Skeletal muscle cell (primary cell): ENCODE measurements at regions not wholly inside any gene's neighbourhood (a gene's known extent, or its start where the extent isn't known, plus 50 kb on each side); places are given as distances from the start of the nearest gene placed in this dataset.

Experiments used
- DNase-seq: peaks from one replicate; pipeline ENCODE4 v3.0.0-alpha.2; 2010; ENCODE audit warnings: low read depth
- H3K4me3 ChIP-seq: 2 replicates; pipeline ENCODE4 v1.5.1; 2011; ENCODE audit warnings: low read depth, mild to moderate bottlenecking, control low read depth, low read length, moderate library complexity

DNA sequence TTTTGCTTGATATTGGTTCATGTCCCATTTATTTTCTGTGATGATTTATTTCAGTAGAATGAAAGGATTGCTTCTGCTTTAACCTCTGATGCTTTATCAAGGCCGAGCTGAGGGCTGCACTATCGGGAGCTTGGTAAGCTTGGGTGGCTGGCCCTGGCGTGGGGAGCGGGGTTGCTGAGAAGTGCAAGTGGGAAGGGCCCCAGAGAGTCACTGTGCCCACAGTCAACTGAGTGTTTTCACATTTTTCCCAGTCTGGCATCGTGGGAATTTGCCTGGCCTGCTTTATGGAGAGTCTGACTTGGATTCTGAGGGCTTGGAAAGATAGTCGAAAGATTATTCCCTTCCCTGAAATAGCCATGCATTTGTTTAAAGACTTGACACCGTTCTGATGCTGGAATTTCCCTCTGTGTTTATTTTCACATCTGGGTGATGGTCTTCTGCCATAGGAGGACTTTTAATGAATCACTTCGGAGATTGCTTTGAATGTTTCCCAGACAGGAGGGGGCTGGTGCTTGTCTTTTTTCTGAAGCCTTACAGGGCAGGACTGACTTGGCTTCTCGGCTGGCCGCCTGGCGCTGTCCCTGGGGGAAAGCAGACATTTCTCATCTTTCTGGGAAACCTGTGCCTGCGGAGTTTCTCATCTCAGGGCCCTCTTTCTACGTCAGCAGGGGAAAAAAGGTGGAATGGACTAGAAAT is 139.0 kb downstream of the BOD1 start:
- H3K4me3 ChIP-seq: no peak overlapping the region
- peak; percentile 82 for DNase-seq

DNA sequence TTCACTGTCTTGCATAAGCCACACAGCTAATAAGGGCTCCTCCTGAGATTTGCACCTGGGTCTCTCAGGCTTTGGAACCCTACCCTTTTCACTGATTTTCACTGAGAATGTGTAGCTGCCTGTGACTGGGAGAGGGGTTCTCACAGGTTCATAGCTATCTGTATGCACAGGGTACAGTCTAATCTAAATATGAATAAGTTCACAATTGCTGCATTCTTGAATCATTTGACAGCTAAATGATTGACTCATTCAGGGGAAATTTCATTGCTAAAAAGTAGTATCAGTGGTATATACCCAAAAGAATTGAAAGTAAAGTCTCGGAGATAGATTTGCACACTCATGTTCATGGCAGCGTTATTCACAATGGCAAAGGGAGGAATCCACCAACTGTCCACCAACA is 140.7 kb downstream of the BOD1 start:
- no peak overlapping the region for H3K4me3 ChIP-seq
- no peak for DNase-seq

GRCh38 chr5:173474881-173475287 is 141.6 kb downstream of the BOD1 start:
- DNase-seq: no peak
- no peak overlapping the region for H3K4me3 ChIP-seq

- H3K4me3 ChIP-seq: no peak overlapping the region
- DNase-seq: no peak
These were observed 143.2 kb downstream of the BOD1 start for GRCh38 chr5:173473288-173473687.

DNA sequence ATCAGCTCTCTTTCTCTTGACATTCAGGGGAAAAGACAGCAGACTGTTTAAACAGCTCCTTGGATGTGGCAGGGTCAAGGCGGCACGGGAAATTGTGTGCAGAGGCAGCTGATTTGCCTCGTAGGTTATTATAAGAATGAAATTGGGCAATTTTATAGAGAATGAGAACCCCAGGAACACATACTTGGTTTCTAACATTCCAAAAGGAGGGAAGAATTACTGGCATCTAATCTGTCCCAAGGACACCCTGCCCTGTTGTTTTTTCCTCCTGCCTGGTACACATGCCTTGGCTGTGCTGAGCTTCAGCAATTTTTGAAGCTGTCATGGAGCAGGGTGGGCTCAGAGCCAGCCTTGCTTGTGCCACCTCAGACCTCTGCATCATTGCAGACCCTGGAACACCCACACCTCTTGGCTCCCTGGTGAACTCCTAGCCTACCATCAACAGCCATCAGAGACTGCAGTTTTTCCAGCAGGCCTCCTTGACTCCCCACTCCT is 143.6 kb downstream of the BOD1 start:
- DNase-seq: peak; percentile 63

DNA sequence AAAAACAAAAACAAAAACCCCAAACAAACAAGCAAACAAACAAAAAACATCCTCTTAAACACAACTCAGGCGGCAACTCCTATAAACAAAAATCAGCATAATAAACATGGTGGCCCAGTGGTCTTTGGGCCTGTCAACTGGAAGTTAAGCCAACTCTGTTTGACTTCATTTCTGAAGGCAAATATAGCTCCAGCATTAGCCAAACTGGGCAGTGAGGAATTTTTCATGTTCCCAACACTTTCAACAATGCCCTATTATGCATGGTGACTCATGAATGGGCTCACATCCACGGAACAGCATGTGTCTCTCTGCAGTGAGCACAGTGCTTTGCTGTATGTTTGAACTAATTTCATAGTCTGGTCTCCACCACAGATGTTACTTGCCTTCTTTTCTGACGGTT is 143.9 kb upstream of the STC2 start:
- H3K4me3 ChIP-seq: no peak overlapping the region
- DNase-seq: peak; percentile 97

More for the DNA sequence above, 143.6 kb downstream of the BOD1 start:
- no peak overlapping the region for H3K4me3 ChIP-seq

DNA sequence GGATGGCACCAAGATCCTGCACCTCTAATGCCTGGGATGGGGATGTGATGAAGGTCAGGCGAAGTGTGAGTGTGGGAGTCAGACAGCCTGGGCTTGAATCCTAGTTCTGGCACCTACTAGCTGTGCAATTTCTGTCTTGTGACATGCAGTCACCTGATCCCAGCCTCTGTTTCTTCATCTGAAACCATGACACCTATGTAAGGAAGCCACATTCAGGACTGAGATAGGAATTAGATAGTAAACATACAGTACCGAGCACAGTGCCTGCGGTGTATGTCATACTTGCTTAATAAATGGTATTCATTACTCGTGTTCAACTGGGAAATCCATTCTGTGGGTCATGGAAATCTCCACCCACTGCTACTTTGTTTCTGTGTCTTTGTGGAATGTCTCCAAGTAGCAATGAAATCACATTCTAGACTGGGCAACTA is 140.6 kb upstream of the STC2 start:
- no peak overlapping the region for H3K4me3 ChIP-seq
- no peak for DNase-seq

DNA sequence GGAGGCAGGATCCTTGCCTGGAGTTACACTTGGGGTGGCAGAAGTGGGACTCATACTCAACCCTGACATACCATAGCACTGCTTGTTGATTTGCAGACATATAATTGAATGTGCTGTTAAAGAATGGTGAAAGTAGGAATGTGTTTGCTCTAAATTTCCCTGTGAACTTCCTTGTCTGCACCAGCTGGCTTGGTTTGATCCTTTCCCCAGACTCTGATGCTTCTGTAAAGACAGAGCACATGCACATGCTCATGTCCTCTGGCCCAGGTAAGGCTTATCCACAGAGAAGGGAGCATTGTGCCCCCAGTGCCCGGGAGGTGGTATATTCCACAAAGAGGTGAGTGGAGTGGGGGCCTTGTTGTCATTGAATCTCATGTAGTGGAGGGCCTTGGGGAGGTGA is 138.0 kb upstream of the STC2 start:
- no peak for DNase-seq
- no peak overlapping the region for H3K4me3 ChIP-seq

GRCh38 chr5:173464813-173465212 is 136.6 kb upstream of the STC2 start:
- no peak for DNase-seq
- H3K4me3 ChIP-seq: no peak overlapping the region

DNA sequence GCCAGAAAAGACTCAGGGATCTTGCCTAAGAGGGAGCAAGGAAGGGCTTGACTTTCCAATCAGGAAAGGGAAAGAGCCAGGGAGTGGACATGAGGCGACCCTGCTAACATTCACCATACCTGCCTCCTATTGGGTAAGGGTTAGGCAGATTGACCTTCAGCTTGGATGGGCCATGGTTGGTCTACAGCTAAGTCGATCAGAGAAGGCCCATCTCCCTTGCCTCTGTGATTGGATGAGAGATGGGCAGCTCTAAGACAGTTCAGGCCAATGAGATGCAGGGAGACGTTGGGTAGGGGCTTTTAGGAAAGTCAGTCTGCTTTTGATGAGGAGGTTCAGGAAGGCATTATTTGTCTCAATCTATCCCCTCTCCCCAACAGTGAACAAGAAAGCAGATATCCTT is 135.0 kb upstream of the STC2 start:
- no peak overlapping the region for H3K4me3 ChIP-seq
- DNase-seq: no peak

- DNase-seq: peak; percentile 60
These were observed 130.8 kb upstream of the STC2 start for GRCh38 chr5:173458828-173459609.

GRCh38 chr5:173457482-173457881 is 129.3 kb upstream of the STC2 start:
- DNase-seq: peak; percentile 57
- H3K4me3 ChIP-seq: no peak overlapping the region

More at GRCh38 chr5:173458828-173459609, 130.8 kb upstream of the STC2 start:
- no peak overlapping the region for H3K4me3 ChIP-seq

DNA sequence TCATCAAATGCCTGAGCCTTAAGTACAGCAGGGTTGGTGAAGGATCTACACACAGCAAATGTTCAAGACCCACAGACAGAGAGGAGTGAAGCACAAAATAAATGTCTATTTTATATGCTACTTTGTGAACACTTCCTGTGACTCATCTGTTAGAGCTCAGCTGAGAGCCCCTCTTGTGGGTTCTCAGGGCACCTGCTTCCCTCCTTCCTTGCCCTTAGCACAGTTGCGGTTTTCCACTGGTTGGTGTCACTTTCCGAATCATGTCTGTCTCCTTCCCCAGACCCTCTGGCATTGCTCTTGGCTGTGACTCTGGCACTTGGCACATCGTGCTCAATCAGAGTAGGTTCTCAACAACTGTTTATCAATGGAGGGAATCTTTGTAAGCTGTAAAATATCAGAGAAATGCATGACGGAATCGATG is 128.5 kb upstream of the STC2 start:
- DNase-seq: peak; percentile 80
- H3K4me3 ChIP-seq: no peak overlapping the region

DNA sequence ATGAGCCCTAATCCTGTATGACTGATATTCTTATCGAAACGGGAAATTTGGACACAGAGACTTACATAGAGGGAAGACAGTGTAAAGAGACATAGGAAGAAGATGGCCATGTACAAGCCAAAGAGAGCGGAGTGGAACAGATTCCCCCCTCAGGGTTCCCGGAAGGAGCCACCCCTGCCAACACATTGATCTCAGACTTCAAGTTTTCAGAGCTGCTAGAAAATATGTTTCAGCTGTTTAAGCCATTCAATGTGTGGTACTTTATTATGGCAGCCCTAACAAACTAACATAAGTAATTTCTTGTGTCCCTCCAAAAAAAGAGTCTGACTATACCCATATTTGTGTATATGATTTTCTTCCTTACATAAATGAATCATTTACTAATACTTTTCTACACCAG is 128.0 kb upstream of the STC2 start:
- no peak for DNase-seq
- H3K4me3 ChIP-seq: no peak overlapping the region

- no peak overlapping the region for H3K4me3 ChIP-seq
- DNase-seq: no peak
These were observed 127.4 kb upstream of the STC2 start for GRCh38 chr5:173455599-173455957.

GRCh38 chr5:173454736-173455598 is 126.8 kb upstream of the STC2 start:
- H3K4me3 ChIP-seq: no peak overlapping the region
- peak; percentile 98 for DNase-seq

GRCh38 chr5:173454361-173454735 is 126.1 kb upstream of the STC2 start:
- no peak for DNase-seq
- no peak overlapping the region for H3K4me3 ChIP-seq

GRCh38 chr5:173453167-173453566 is 125.0 kb upstream of the STC2 start:
- no peak for DNase-seq
- no peak overlapping the region for H3K4me3 ChIP-seq

- no peak overlapping the region for H3K4me3 ChIP-seq
- no peak for DNase-seq
These were observed 124.1 kb upstream of the STC2 start for GRCh38 chr5:173452119-173452905.
